Activated naive CD4-positive, alpha-beta T cell treated with anti-CD3 and anti-CD28 coated beads, Interleukin-2, amount 50 U/mL, for 16 hours (primary cell): ENCODE measurements at regions not wholly inside any gene's neighbourhood (a gene's known extent, or its start where the extent isn't known, plus 50 kb on each side); places are given as distances from the start of the nearest gene placed in this dataset.
"Not testable (repeated sequence)": the region's sequence is repeated elsewhere in the genome, so short reads cannot be mapped to it uniquely, and the experiment has no call there.

Experiments used
- DNase-seq: peaks from one replicate; pipeline ENCODE4 v3.0.0-alpha.2; 2020

DNA sequence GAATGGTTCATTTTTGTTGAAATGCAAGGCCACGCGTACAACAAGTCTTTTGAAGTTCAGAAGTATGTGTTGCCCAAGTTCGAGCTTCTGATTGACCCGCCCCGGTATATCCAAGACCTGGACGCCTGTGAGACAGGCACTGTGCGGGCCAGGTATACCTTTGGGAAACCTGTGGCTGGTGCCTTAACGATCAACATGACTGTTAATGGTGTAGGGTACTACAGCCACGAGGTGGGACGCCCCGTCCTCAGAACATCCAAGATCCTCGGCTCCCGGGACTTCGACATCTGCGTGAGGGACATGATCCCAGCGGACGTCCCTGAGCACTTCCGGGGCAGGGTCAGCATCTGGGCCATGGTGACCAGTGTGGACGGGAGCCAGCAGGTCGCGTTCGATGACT lies 1246.9 kb upstream of the PHF14 start:
- DNase-seq = not testable (repeated sequence)

DNA sequence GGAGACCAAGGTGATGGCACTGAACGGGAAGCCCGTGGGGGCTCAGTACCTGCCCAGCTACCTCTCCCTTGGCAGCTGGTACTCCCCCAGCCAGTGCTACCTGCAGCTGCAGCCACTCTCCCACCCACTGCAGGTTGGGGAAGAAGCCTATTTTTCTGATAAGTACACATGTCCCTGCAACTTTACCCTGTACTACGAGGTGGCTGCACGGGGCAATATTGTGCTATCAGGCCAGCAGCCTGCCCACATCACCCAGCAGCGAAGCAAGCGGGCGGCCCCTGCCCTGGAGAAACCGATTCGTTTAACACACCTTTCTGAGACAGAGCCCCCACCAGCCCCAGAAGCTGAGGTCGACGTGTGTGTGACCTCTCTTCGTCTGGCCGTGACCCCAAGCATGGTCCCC lies 1246.2 kb upstream of the PHF14 start:
- not testable (repeated sequence) for DNase-seq

DNA sequence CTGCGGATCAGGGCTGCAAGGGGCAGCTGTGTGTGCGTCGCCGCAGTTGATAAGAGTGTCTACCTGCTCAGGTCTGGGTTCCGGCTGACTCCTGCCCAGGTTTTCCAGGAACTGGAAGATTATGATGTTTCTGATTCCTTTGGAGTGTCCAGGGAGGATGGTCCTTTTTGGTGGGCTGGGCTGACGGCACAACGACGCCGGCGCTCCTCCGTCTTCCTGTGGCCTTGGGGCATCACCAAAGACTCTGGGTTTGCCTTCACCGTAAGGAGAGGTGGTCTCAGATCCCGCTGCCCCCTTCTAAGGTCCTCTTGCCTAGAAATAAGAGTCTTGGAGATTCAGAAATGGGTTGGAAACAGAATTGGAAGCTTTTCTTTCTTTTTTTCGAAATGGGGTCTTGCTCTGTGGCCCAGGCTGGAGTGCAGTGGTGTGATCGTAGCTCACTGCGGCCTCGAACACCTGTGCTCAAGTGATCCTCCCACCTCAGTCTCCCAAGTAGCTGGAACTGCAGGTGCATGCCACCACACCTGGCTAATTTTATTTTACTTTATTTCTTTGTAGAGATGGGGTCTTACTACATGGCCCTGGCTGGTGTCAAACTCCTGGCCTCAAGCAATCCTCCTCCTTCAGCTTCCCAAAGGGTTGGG lies 1245.5 kb upstream of the PHF14 start:
- not testable (repeated sequence) for DNase-seq

DNA sequence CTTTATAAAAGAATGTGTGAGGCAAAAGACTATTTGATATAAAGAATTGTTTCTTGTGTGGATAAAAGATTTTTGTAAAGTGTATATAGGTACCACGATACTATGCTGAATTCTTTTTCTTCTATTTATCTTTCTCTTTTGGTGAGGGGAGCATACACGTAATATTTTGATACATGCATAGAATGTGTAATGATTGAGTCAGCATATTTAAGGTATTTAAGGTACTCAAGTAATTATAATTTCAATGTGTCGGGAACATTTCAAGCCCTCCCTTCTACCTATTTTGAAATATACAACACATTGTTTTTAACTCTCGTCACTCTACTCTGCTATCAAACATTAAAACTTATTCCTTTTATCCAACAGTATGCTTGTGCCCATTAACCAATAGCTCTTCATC lies 1221.6 kb upstream of the PHF14 start:
- no peak for DNase-seq

DNA sequence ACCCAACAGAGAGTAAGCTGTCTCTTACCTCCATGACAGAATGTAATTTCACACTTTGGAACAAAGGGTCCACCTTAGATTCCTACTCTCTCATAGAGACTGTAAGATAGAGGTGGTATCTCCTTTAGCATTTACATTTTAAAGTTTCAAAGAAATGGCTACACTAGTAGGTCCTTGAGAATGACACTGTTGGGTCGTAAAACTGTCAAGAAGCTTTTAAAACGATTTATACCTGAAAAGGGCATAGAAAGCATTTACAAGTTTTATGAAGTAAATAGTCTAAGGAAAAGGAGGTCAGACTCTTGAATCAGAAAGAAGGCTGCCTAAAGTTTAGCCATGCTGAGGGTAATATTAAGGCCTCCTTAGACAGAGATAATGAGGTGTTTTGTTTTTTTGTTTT lies 1212.4 kb upstream of the PHF14 start:
- DNase-seq = no peak

DNA sequence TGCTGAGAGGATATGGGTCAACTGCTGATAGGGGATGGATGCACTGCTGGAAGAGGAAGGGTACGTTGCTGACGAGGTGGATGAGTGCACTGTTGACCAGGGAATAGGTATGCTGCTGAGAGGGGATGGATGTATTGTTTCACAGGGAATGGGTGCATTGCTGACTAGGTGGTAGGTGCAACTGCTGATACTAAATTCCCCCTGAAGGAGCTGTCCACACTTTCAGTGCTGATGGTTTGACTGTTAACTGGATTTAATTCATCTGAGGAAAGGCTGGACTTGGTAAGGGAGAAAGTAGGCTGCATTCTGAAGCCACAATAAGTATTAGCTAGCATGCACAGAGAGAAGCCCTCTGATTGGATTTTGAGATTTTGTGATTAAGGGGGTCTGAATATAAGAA lies 1196.8 kb upstream of the PHF14 start:
- no peak for DNase-seq

DNA sequence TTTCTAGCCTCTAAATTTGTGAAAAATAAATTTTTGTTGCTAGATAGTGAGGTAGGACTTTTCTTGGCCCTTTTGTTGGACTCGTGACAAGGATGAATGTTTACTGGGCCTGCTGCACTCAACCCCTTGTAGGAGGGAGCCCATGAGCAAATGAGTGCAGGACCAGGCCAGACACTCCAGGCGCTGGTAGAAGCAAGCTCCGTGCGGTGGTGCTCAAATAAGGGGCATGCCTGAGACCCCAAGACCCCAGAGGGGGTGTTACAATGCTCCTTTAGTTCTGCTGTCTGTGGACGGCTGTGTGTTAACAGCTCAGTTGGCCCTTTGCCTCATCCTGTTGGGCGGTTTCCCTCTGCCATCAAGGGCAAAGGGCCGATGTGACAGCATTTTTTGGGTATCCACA lies 1195.3 kb upstream of the PHF14 start:
- DNase-seq = no peak

DNA sequence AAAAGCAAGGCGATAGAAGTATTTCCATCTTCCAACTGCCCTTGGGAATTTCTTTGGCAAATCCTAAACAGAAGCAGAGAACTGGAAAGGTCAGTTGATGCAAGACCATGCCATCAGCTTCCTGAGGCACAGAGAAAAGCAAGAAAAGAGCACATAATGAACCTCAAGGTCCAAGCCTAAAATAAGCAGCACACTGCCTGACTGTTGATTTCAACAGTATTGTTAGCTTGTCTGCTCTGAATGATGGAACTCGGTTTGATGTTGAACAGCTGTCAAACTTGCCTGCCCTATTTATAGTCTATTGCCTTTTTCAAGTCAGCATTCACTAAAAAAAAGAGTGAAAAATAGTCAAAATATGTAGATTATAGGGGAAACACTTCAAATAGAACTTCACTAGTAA lies 1192.0 kb upstream of the PHF14 start:
- DNase-seq = no peak

DNA sequence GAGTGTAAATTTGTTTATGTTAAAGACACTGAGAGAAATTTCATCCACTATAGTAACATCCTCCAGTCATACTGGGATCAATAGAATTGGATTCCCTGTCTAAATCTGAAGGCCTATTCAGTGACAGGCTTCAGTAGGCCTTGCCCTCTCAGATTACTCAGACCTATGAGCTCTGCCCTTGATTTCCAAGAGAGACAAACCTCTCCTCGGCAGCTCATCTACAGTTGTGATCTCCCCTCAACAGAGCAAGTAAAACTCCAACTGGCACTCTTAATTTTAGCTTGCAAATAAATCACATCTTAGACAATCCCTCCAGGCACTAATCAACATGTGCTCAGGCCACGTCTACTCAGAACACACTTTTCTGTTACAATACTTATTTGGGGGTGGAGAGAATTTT lies 1191.4 kb upstream of the PHF14 start:
- no peak for DNase-seq

DNA sequence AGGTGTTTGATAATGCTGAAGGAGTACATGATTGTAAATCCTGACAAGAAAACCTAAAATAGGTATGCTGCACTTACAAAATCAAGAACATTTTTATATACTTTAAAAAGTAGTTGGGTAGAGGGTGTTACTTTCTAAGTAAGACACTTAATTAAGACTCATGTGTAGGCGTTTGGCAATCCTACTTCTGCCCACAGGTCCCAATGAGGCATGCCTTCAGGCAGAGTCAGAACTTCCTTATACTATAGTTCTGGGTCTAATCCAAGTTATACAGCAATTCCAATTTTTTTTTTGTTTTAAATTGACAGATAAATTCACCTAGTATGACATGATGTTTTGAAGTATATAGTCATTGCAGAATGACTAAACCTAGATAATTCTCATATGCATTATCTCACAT lies 1188.5 kb upstream of the PHF14 start:
- DNase-seq = no peak

DNA sequence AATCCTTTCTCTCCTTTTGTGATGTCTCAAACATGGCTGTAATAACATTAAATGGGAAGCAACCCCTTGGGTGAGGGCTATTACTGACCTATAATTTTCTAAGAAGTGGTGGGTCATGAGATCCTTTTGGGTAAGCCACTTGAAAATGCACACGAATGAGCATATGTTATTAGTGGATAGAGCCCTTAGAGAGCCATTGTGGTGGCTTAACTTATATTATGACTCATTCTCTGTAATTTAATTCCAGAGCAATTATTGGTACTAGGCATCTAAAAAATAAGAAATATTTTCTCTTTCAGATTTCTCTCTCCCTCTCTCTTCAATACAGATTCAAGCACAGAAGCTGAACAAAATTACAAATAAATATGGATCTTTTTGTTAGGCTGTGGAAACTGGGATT lies 1177.4 kb upstream of the PHF14 start:
- no peak for DNase-seq

DNA sequence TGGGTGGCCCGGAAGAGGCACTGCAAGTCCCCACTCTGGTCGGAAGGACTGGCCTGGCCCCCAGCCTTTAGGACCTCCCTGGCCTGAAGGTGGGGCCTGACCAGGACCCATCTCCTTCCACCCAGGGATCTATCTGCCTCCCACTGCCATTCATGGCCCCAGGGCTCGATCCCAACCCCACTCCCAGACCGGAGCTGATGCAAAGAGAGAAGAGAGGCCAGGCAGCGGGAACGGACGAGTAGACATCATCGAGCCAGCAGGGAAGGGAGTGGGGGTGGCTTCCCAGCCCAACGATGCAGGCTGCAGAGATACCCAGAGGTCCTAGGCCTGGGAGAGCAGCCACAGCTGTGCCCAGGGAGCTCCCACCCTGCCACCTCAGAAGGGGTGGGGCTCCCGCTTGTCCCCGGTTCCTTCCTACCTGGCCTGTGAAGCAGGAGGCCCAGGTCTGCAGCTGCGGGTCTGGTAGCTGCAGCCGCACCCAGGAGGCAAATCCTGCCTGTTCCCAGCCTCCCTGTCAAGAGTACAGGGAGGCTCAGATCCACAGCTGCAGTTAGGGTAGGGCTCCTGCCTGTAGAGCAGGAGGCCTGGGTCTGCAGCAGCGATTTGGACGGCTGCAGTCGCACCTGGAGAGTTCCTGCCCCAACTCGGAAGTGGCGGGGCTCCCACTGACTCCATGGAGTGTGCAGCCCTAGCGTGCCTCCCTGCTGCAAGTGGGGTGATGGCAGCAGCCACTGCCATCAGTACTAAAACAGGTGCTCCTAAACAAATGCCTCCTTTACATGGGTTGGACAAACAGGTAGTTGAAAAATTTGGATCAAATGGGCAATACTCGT lies 1151.0 kb upstream of the PHF14 start:
- peak; percentile 8 for DNase-seq

DNA sequence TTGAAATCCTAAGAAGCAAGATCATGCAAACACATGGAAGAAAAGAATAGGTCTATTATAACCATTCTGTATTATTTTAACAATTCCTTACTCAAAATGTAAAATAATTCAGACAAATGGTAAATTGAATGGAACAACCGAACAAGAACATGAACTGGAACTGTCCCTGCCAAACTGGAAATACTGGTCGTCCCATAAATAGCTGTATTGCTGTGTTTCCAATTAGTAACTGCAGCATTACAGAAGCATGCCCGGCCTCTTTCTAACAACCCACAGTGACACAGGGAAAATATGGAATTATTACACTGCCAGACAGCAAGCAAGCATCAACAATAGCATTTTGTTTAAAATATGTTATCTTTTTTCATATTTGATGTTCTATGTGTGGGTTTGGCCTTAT lies 1138.5 kb upstream of the PHF14 start:
- DNase-seq = no peak

DNA sequence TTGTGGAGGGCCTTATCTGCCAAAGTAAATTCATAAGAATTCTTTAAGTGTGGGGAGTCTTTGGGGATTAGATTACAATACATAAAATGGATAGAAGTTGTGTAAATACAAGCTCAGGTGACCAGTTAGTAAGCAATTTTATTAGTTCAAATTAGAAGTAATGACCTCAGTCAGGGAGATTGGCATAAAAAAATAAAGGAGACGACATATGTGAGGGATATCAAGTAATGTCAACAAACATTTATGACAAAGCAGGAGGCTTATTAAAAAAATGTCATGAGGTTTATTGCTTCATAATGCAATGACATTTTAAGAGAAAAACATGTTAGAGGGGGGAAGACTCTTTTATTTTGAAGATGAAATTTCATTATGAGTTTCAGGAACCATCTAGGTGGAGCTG lies 1137.0 kb upstream of the PHF14 start:
- DNase-seq = no peak

DNA sequence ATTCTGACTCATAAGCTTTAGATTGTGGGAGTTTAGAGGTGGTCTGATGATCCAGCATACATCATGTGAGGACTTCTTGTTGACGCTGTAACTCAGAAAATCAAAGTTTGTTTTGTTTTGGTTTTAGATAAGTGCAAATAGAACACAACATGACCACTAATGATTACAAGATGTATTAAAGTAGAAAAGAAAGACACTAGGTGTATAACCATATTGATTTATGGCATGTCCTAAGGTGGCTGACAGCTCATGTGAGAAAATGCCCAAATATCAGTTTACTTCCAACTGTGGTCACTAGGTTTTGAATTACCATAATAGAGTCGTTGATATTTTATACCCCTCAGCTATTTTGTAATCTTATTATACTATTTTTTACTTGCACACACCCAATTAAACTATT lies 1131.4 kb upstream of the PHF14 start:
- no peak for DNase-seq

DNA sequence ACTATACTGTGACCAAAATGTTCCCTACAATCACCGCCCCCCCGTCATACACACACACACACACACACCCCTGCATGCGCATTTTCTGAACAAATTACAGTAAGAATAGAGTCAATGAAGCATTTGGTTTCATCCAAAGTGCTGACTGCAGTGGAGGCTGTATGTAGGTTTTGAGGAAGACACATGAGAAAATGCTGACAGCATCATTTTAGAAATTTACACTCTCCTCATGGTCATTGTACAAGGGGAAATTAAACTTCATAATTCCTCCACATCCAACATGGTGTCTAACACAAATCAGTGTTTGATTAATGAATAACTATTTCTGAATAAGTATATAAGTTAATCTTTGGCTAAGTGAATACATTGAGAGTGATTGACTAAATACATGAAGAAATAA lies 1126.8 kb upstream of the PHF14 start:
- DNase-seq = no peak

DNA sequence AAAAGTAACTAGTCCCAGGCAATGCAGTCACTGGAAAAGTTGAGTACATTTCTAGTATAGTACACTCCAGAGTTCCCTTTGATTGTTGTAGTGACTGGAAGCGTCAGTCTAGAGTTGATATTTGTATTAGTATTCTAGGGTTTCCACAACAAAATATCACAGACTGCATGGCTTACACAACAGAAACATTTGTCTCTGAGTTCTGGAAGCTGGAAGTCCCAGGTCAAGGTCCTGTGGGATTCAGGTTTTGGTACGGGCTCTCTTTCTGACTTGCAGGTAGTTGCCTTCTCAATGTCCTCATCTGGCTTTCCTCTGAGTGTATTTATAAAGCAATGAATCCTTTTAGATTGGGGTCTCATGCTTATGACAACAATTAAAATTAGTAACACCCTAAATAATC lies 1119.1 kb upstream of the PHF14 start:
- no peak for DNase-seq

DNA sequence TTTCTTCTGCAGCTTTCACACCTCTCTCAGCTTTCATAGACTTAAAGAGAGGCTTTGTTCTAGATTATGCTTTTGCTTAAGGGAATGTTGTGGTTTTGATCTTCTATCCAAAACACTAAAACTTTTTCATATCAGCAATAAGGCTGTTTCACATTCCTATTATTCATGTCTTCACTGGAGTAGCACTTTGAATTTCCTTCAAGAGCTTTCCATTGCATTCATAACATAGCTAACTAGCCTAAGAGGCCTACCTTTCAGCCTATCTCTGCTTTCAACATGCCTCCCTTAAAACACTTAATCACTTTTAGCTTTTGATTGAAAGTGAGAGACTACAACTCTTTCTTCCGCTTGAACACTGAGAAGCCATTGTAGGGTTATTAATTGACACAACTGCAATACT lies 1117.0 kb upstream of the PHF14 start:
- no peak for DNase-seq

DNA sequence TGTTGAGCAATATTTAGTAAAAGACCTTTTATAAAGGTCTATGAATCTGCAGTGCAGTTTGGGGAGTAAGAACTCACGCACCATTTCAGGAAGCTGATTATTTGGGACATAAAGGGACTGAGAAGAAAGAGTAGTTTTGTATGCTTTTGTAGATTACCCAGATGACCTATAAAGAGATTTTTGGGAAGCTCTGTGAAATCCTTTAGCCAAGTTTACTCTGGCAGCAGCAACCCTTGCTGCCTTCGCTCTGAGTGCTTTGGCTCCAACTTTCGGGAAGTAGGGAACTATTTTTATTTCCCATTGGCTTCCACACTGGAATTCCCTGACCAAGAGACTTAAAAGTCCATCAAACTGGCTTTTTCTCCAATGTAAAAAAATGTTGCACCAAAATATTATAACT lies 1110.1 kb upstream of the PHF14 start:
- no peak for DNase-seq

DNA sequence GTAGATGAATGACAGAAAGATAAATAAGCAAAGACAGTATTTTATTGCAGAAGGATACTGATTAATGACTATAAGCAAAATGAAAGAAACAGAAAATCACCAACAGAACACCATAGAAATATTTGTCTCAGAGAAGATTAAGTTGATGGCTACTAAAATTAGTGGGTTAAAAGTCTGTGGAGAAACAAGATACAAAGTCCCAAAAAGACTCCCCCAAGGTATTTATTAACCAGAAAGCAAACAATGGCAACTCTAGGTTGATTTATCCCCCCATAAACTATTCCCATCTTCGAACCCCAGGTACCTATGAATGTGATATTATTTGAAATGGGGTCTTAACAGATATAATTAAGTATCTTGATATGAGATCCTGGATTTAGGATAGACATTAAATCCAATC lies 1104.5 kb upstream of the PHF14 start:
- DNase-seq = no peak

DNA sequence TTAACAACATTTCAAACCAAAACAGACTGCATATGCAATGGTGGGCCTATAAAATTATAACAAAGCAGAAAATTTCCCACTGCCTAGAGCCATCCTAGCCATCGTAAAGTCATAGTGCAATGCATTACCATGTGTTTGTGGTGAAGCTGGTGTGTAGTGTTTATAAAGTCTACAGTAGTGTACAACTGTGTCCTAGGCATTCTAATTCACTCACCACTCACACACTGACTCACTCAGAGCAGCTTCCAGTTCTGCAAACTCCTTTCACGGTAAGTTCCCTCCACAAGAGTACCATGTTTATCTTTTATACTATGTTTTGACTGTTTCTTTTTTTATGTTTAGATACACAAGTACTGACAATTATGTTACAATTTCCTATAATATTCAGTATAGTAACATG lies 1104.1 kb upstream of the PHF14 start:
- DNase-seq = no peak

DNA sequence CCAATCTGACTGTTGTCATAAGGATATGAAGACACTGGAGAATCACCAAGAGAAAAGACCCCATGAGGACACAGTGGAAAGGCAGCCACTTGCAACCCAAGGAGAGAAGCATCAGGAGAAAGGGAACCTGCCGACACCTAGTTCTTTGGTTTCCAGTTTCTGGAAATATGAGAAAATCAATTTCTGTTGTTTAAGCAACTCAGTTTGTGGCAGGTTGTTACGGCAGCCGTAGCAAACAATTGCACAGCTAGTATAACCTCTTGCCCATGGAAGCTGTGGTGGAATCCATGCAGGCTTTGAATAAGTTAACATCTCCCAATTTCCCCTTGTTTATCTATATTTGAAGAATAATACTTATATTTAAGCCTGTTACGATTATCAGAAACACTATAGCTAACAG lies 1103.0 kb upstream of the PHF14 start:
- no peak for DNase-seq

DNA sequence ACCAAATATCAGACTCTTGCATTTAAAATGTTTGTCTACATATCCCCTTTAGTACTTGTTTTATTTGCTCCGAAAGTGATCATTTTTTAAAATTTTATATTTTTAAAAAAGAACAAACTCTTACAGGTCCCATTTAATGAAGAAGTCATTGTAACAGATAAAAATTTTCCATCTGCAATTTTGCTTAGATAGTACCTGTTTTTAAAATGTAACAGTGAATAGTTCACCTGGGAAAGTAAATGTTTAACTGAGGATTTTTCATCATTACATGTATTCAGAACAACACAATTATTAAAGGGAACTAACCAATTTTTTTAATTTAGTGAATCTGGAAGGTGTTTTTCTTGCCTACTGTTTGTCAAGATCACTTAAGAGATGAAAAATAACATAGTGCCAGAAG lies 1099.5 kb upstream of the PHF14 start:
- DNase-seq = no peak

DNA sequence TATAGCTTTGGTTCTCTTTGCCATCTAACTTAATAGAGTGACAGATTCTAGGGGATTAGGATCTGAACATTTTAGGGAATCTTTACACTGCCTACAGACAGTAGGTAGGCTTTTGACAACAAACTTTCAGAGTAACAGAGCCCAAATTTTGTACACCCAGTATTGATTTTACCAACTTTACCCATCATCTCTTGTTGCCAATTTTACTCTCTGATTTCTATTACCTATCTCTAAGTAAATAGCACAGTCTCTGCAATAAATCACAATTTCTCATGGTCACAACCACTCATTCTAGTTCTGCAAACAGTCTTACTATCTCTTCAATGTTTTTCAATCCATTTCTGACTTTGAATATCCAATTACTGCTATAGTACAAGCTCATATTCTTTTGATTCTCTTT lies 1097.6 kb upstream of the PHF14 start:
- DNase-seq = no peak

DNA sequence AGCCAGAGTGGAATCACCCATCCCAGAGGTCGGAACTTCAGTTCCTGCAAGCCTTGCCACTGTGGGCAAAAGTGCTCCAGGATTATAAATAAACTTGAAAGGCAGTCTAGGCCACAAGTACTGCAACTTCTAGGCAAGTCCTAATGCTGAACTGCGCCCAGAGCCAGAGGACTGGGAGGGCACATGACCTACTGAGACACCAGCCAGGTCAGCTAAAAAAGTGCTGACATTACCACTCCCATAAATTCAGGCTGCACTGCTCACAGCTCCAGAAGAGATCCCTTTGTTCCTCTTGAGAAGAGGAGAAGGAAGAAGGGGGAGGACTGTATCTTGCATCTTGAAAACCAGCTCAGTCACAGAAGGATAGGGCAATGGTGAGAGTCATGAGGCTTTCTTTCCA lies 1084.1 kb upstream of the PHF14 start:
- no peak for DNase-seq
